Bone marrow (tissue), 2 donors: ENCODE measurements at regions not wholly inside any gene's neighbourhood (a gene's known extent, or its start where the extent isn't known, plus 50 kb on each side); places are given as distances from the start of the nearest gene placed in this dataset.

Source experiments
- DNase-seq, 2 donors: peaks; one replicate each; lab custom pipeline; 2025; lab: John Stamatoyannopoulos, UW

DNA sequence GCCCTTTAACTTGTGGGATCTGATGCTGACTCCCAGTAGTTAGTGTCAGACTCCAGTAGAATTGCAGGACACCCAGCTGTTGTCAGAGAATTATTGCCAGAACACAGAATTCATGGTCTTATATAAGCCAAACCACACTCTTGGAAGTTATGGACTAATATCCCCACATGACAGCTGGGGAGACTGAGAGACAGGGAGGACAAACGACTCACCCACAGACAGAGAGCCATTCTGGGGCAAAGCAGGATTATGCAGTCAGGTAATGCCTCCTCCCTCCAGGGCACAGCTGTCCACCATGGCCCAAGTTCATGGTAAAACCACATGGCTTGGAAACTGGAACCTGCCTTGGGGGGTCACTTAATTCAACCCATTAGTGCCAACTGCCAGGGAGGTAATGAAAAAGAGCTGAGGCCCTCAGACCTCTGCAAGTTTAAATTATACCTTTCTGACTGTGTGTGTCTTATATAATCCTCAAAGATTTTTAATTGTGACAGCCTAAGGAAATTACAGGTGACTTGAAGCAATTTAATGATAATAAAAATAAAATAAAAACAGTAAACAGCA is 299.5 kb downstream of the BUD13 start:
- DNase-seq, result no peak

GRCh38 chr11:116472651-116473050 is 300.1 kb downstream of the BUD13 start:
- no peak for DNase-seq

GRCh38 chr11:116471608-116472256 is 301.1 kb downstream of the BUD13 start:
- DNase-seq, result no peak

DNA sequence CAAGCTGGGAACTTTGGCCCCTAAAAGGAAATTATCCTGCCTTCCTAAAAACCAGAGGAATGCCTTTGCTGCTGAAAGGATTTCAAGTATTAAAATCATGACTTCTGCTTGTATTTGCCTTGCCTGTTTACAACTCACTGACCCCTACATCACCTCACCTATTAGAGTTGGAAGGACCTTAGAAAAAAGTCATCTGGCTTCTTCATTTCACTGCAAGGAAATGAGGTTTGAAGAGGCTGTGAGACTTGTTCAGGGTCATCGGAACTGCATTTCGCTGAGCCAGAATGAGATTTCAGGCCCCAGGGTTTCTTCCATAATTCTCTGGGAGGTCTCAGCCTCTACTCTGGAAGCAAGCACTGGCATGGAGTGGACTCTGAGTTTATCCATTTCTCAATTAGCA is 304.1 kb downstream of the BUD13 start:
- no peak for DNase-seq

- no peak for DNase-seq
Measured at GRCh38 chr11:116467823-116468222, 305.0 kb downstream of the BUD13 start.

DNA sequence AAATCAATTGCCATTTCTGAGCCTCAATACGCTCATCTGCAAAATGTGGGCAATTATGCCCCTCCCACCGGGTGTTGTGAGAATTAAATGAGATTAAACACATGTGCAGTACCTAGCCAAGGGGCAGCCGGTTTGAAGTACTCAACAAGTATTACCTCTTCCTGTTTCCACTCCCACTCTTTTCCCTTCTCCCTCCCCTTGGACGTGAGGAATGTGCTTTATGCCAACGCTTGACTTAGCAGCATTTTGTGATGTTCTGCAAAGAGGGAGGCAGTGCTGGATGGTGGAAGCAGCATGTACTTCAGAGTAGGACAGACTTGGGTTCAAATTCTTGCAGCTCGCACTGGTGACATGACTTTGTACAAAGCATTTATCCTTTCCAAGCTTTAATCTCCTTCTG is 306.0 kb downstream of the BUD13 start:
- no peak for DNase-seq

DNA sequence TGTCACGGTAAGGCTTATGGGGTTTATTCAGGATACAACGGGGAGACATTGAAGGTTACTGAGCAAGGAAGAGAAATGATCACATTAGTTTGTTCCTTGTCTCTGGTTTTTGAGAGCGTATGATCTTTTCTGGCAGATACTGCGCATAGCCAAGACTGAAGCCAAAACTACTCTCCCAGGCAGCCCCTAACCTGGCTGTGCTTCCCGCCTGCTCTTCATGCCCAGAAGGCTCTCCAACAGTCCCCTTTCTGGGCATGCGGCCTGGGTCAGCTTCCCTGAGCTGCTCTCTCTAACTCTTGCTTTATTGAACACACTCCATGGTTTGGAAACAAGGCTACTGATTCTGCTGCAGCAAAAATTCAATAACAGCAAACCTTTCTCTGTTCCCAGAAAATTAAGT is 306.6 kb downstream of the BUD13 start:
- no peak for DNase-seq

- DNase-seq, result no peak
Measured at GRCh38 chr11:116465056-116465455, 307.7 kb downstream of the BUD13 start.

GRCh38 chr11:116461789-116462188 is 311.0 kb downstream of the BUD13 start:
- no peak for DNase-seq

GRCh38 chr11:116460156-116460920 is 312.4 kb downstream of the BUD13 start:
- DNase-seq, result no peak

GRCh38 chr11:116459185-116460045 is 313.4 kb downstream of the BUD13 start:
- DNase-seq, result no peak

GRCh38 chr11:116458546-116458945 is 314.2 kb downstream of the BUD13 start:
- DNase-seq, result no peak

DNA sequence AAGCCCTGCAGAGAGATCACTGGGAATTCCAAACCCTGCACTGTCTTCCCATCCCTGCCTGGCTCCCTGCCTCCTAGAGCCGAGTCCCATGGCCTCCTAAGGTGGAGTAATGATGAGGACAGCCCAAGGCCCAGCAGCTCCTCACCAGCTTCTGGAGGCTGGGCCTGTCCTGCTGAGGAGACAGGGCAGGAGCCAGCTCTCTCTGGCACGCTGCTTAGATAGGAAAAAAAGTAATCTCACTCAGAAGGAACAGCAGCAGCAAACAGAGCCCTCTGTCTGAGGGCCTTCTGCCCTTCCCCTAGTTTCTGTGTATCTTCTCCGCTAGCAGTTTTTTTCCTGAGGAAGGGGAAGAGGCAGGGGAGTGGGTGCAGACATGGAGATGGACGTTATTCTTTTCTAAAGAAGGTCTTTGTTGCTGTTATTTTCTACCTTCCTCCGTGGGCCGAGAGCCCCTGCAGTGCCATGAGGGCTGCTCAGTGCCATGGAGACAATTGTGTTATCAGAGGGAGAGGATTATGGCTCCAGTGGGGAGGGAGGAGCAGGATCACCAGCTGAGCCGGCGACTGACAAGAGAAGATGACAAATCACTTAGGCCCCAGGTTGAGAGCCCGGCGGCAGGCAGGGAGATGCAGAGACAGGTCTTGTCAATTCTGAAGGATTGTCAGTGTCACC is 315.3 kb downstream of the BUD13 start:
- no peak for DNase-seq

- no peak for DNase-seq
Measured at GRCh38 chr11:116454951-116455350, 317.8 kb downstream of the BUD13 start.

GRCh38 chr11:116454020-116454645 is 318.7 kb downstream of the BUD13 start:
- DNase-seq, result no peak

GRCh38 chr11:116452461-116452860 is 320.3 kb downstream of the BUD13 start:
- DNase-seq, result no peak

DNA sequence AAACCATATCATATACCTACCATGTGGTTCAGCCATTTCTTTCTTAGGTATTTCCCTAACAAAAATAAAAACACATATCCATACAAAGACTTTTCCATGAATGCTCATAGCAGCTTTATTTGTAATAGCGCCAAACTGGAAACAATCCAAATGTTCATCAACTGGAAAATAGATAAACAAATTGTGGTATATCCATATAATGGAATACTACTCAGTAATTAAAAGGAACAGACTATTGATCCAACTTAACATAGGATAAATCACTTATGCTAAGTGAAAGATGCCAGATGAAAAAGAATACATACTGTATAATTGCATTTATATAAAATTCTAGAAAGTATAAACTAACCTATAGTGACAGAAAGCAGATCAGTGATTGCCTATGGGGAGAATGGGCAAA is 323.3 kb downstream of the BUD13 start:
- DNase-seq, result no peak

DNA sequence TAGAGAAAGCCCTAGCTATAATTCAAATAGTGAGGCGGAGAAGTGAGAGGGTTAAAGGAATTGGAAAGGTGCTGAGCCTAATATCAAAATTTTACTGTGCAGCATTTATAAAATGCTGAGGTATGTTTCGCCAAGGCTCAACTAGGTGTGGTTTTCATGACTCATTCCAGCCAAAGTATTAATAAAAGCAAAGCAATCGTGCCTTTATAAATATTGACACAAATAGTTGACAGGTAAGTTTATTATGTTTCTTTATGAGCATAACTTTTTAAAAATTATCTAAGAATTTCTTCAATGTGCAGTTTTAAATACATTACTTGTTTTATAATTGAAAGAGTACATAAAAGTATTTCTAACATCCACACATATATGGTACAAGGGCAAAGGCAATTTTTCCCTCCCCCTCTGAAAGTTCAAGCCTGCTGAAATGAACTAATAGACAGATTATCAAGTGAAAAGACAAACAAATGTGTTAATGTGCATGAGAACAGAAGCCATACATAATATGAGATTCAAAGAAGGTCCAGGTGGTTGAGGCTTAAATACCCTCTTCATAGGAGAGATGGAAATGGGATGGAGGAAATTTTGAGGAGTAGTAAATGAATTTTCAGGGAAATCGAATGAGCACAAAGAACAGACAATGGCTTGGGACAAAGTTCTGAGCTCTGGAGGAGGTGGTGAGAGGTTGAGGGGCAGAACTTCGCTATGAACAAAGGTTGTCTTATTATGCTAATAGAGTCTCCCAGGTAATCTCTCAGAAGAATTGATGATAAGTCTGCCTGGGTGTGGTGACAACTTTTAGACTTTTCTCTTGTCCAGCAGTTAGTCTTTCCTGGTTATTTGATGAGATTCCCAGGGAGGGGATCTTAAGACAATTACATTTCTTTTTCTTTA is 326.5 kb downstream of the BUD13 start:
- no peak for DNase-seq

DNA sequence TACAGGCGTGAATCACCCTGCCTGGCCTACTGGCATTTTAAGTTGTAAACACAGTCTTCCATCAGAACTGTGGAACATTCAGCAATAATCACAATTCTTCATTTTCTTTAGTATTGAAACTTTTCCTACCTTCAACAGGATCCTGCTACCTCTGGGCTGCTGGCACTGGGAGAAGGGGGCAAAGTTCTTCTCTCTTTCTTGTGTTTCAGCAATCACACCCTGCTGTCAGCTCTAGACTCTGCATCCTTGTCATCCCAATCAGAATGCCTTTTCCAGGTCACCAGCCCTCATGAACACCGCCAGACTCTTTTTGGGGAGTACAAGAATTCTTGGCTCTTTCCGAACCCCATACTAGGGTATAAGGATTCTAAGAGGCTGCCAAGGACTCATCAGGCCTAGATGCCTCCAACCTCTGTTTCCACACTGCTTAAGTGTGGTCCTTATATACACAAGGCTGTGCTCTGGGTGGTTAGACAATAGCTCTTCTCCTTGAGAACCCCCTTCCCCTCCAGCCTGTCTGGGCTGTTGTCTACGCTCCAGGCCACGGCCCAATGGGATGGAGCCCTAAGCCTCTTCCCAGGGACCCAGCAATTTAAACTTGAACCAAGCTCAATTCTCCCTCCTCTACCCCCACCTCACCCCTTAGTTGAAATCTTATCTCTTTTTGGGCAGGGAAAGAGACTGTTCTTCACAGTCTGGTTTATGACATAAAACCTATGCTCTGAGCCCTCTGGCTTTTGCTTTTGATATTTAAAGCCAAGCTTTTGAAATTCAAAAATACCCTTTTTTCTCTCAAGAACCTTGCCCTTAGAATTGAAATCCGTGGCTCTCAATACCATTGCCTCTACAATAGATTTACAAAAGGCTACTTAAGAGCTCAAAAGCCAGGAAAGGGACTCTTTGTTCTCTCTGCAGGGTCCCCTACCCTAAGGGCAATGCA is 327.4 kb downstream of the BUD13 start:
- DNase-seq, result no peak
